AG04450 (cell line): ENCODE measurements at regions not wholly inside any gene's neighbourhood (a gene's known extent, or its start where the extent isn't known, plus 50 kb on each side); places are given as distances from the start of the nearest gene placed in this dataset.

Experiments
- CTCF ChIA-PET: fragments of 300-600, 350-600 bp; formaldehyde crosslinking; extraction: SDS; loops from one replicate; lab custom pipeline; 2022; ENCODE audit warnings: antibody characterized with exemption, inconsistent platforms; lab: Charles Lee
- POLR2A ChIA-PET: fragments of 350-600 bp; formaldehyde crosslinking; extraction: SDS; loops from one replicate; lab custom pipeline; 2021; ENCODE audit warnings: antibody characterized with exemption, inconsistent platforms; lab: Yijun Ruan, JAX
- DNase-seq: peaks from one replicate; pipeline ENCODE4 v3.0.0-alpha.2; 2011; ENCODE audit warnings: low read depth, low spot score
- H3K27ac ChIP-seq: one replicate; pipeline ENCODE4 v1.5.1; 2012; ENCODE audit warnings: low read depth, low read length, control low read depth
- H3K27me3 ChIP-seq: one replicate; pipeline ENCODE4 v1.6.0; 2012; ENCODE audit warnings: low read length; ENCODE audit not compliant: control insufficient read depth, insufficient read depth
- H3K4me3 ChIP-seq: 2 replicates; pipeline ENCODE4 v1.5.1; 2011; ENCODE audit warnings: mild to moderate bottlenecking, low read depth, low read length, control low read depth
- H3K9me3 ChIP-seq: 2 replicates; pipeline ENCODE4 v1.5.1; 2012; ENCODE audit warnings: low read length; ENCODE audit not compliant: control insufficient read depth, insufficient read depth
- TF ChIP-seq, protein P1 (sequence below): IDR thresholded peaks from 2 replicates; pipeline ENCODE4 v1.5.1; 2011; ENCODE audit warnings: low read depth, low read length, control low read depth, inconsistent platforms

DNA sequence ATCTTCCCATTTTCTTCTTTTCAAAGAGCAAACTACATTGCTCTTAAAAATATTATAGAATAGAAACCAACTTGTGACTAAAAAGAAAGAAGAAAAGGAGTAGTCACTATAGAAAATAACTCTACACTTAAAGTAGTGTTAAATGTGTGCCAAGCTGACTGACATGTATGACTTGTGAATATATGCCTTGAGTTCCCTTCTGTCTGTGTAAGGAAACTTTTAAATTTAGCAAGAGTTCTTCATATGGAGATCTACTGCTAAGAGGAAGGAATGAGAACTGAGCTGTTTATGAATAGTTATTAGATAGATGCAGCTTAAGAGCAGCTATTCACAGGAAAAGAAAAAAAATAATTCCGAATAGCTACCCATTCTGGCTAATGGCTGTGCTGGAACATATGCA lies 1221.7 kb upstream of the ZEB2 start:
- no peaks in the 10 kb centered on the region for H3K9me3 ChIP-seq
- TF ChIP-seq, protein P1, sequence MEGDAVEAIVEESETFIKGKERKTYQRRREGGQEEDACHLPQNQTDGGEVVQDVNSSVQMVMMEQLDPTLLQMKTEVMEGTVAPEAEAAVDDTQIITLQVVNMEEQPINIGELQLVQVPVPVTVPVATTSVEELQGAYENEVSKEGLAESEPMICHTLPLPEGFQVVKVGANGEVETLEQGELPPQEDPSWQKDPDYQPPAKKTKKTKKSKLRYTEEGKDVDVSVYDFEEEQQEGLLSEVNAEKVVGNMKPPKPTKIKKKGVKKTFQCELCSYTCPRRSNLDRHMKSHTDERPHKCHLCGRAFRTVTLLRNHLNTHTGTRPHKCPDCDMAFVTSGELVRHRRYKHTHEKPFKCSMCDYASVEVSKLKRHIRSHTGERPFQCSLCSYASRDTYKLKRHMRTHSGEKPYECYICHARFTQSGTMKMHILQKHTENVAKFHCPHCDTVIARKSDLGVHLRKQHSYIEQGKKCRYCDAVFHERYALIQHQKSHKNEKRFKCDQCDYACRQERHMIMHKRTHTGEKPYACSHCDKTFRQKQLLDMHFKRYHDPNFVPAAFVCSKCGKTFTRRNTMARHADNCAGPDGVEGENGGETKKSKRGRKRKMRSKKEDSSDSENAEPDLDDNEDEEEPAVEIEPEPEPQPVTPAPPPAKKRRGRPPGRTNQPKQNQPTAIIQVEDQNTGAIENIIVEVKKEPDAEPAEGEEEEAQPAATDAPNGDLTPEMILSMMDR = no peak
- POLR2A ChIA-PET = no interaction called here
- CTCF ChIA-PET = interaction anchor here (0.7 kb wide), 1 partner anchor 11 kb away, joined by 3 read pairs; no protein-coding TSS in a partner anchor
- no peaks in the 10 kb centered on the region for H3K27me3 ChIP-seq
- DNase-seq = no peak
- H3K4me3 ChIP-seq = no peak overlapping the region
- H3K27ac ChIP-seq = no peak overlapping the region

GRCh38 chr2:145741181-145741580 lies 1221.3 kb upstream of the ZEB2 start:
- H3K27me3 ChIP-seq = no peaks in the 10 kb centered on the region
- no peak overlapping the region for H3K4me3 ChIP-seq
- DNase-seq = no peak
- TF ChIP-seq, protein P1 = no peak
- H3K27ac ChIP-seq = no peak overlapping the region
- no peaks in the 10 kb centered on the region for H3K9me3 ChIP-seq
- ChIA-PET POLR2A (no interaction called here), CTCF (interaction anchor here (0.7 kb wide), 1 partner anchor 12 kb away, joined by 3 read pairs; no protein-coding TSS in a partner anchor)

- Histone ChIP-seq H3K9me3 (no peaks in the 10 kb centered on the region), H3K27ac (no peak overlapping the region), H3K27me3 (no peaks in the 10 kb centered on the region), H3K4me3 (no peak overlapping the region)
- ChIA-PET CTCF (interaction anchor here (0.7 kb wide), 1 partner anchor 12 kb away, joined by 3 read pairs; no protein-coding TSS in a partner anchor), POLR2A (no interaction called here)
- DNase-seq = no peak
- TF ChIP-seq, protein P1 = no peak
Observed at GRCh38 chr2:145740302-145740701, 1220.4 kb upstream of the ZEB2 start.

GRCh38 chr2:145739681-145740080 lies 1219.8 kb upstream of the ZEB2 start:
- Histone ChIP-seq H3K4me3 (no peak overlapping the region), H3K27me3 (no peaks in the 10 kb centered on the region), H3K9me3 (no peaks in the 10 kb centered on the region), H3K27ac (no peak overlapping the region)
- no peak for DNase-seq
- POLR2A ChIA-PET = no interaction called here
- CTCF ChIA-PET = no interaction called here
- TF ChIP-seq, protein P1 = no peak

DNA sequence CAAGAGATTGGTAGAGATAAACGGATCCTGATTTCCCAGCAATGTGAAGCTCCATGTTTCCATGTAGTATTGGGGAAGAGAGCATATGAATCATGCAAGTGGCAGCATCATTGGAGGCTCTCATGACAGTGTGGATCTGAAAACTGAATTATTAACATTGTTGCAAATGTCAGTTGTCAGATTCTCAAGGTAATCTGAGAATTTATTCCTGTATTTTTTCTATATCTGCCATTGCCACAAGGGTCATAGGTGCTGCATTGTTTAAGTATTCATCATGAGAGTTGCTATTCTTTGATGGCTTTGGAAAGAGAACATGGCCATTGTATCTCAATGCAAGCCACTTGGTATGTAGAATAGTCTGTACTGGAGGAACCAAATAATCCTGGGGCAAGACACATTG lies 1217.0 kb upstream of the ZEB2 start:
- Histone ChIP-seq H3K27ac (no peak overlapping the region), H3K9me3 (no peaks in the 10 kb centered on the region), H3K4me3 (no peak overlapping the region), H3K27me3 (no peaks in the 10 kb centered on the region)
- POLR2A ChIA-PET = no interaction called here
- DNase-seq = no peak
- TF ChIP-seq, protein P1 = no peak
- CTCF ChIA-PET = no interaction called here
